Thyroid gland (tissue), 4 donors: ENCODE measurements at regions not wholly inside any gene's neighbourhood (a gene's known extent, or its start where the extent isn't known, plus 50 kb on each side); places are given as distances from the start of the nearest gene placed in this dataset.

Experiments used
- DNase-seq, 2 donors: peaks; one replicate each; pipeline ENCODE4 v3.0.0-alpha.2; 2019
- H3K27ac ChIP-seq, 3 donors: fragments of 200-600 bp; sonication (generic); 1 replicate in 2 of 3; 2 replicates in 1 of 3; pipeline ENCODE4 v1.5.1; 2016 to 2019; ENCODE audit warnings: mild to moderate bottlenecking in 1 of 3, moderate library complexity in 1 of 3
- H3K27me3 ChIP-seq: fragments of 200-600 bp; sonication (generic); one replicate; pipeline ENCODE4 v1.5.1; 2019
- H3K36me3 ChIP-seq, 2 donors: fragments of 200-600 bp; sonication (generic); one replicate each; pipeline ENCODE4 v1.5.1; 2016 to 2019
- H3K4me1 ChIP-seq, 2 donors: fragments of 200-600 bp; sonication (generic); one replicate each; pipeline ENCODE4 v1.5.1; 2017 to 2019
- H3K4me3 ChIP-seq, 3 donors: fragments of 200-600 bp; sonication (generic); replicated peaks in 1 of 3; 1 replicate in 2 of 3; 2 replicates in 1 of 3; pipeline ENCODE4 v1.5.1; 2016; ENCODE audit warnings: mild to moderate bottlenecking in 1 of 3
- H3K9me3 ChIP-seq: fragments of 200-600 bp; sonication (generic); one replicate; pipeline ENCODE4 v1.5.1; 2017
- POLR2A ChIP-seq, 2 donors: fragments of 450-650 bp; IDR thresholded peaks; one replicate each; pipeline ENCODE4 v1.6.1; 2017; ENCODE audit warnings: antibody characterized with exemption in 2 of 2, mild to moderate bottlenecking in 2 of 2, moderate library complexity in 1 of 2
- WGBS, 2 donors: methylation state at CpG; one replicate each; pipeline ENCODE4 v1.1.5; 2017; 5-methylcytosine and 5-hydroxymethylcytosine counted together
- intact Hi-C: fragments of 100-400 bp; cut with DNase I; formaldehyde crosslinking; loops from one replicate; pipeline ENCODE4 v1.15.1; 2023
- TF ChIP-seq, protein P1 (sequence below), 6 experiments: fragments of 200-600 bp in 3 of 6; fragments of 450-650 bp in 3 of 6; sonication (generic) in 3 of 6; IDR thresholded peaks; one replicate each; pipeline ENCODE4 v1.5.1; 2016 to 2019; ENCODE audit warnings: antibody characterized with exemption in 6 of 6, mild to moderate bottlenecking in 2 of 6, inconsistent platforms in 1 of 6, moderate library complexity in 1 of 6

DNA sequence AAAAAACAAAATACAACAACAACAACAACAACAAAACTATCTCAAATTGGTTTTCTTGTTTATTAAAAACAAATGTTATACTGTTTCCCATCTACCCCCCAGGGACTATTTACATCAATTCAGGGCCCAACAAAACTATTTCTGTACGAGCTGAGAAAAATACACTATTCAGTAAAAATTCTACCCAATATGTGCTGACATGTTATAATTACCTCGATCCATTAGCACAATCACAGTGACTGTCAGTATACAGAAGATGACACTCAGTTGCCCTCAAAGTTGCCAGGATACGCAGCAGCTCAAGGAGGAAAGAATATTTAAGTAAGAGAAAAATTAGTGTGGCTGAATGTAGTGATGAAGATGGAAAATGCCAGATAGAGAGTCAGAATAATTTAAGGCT is 150.1 kb downstream of the COX18 start:
- no peaks in the 10 kb centered on the region for H3K9me3 ChIP-seq
- no peaks in the 10 kb centered on the region for H3K4me1 ChIP-seq
- intact Hi-C loops, result no loop called here
- no peak overlapping the region for H3K4me3 ChIP-seq
- no peaks in the 10 kb centered on the region for H3K36me3 ChIP-seq
- no peak for DNase-seq
- no peak overlapping the region for H3K27ac ChIP-seq
- no peaks in the 10 kb centered on the region for H3K27me3 ChIP-seq
- TF ChIP-seq POLR2A (IDR thresholded peaks at IDR 0.05), result no peak
- TF ChIP-seq, protein P1, sequence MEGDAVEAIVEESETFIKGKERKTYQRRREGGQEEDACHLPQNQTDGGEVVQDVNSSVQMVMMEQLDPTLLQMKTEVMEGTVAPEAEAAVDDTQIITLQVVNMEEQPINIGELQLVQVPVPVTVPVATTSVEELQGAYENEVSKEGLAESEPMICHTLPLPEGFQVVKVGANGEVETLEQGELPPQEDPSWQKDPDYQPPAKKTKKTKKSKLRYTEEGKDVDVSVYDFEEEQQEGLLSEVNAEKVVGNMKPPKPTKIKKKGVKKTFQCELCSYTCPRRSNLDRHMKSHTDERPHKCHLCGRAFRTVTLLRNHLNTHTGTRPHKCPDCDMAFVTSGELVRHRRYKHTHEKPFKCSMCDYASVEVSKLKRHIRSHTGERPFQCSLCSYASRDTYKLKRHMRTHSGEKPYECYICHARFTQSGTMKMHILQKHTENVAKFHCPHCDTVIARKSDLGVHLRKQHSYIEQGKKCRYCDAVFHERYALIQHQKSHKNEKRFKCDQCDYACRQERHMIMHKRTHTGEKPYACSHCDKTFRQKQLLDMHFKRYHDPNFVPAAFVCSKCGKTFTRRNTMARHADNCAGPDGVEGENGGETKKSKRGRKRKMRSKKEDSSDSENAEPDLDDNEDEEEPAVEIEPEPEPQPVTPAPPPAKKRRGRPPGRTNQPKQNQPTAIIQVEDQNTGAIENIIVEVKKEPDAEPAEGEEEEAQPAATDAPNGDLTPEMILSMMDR (IDR thresholded peaks at IDR 0.05), result no peak
- WGBS, 2 donors, result 82 to 86% methylated on average over 3 of the region's 3 CpGs

DNA sequence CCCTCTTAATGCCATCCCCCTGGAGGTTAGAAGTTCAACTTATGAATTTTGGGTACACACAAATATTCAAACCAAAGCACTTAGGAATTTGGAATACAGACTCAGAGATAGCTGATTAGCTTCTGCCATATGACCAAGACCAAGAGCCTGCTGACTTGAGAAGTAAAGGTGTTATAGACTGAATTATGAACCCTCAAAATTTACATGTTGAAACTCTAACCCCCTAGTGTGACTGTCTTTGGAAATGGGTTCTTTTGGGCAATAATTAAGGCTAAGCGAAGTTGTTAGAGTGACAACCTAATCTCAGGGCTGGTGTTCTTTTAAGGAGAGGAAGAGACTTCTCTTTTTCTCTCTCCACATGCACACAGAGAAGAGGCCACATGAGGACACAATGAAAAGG is 151.2 kb downstream of the COX18 start:
- no peaks in the 10 kb centered on the region for H3K4me1 ChIP-seq
- DNase-seq, result no peak
- no peak overlapping the region for H3K27ac ChIP-seq
- intact Hi-C loops, result no loop called here
- no peak overlapping the region for H3K4me3 ChIP-seq
- TF ChIP-seq, protein P1 (IDR thresholded peaks at IDR 0.05), result no peak
- no peak for TF ChIP-seq POLR2A (IDR thresholded peaks at IDR 0.05)
- no peaks in the 10 kb centered on the region for H3K9me3 ChIP-seq
- no peaks in the 10 kb centered on the region for H3K27me3 ChIP-seq
- H3K36me3 ChIP-seq, result no peaks in the 10 kb centered on the region
- WGBS, 2 donors, result 91 to 93% methylated on average over 1 of the region's 1 CpG

DNA sequence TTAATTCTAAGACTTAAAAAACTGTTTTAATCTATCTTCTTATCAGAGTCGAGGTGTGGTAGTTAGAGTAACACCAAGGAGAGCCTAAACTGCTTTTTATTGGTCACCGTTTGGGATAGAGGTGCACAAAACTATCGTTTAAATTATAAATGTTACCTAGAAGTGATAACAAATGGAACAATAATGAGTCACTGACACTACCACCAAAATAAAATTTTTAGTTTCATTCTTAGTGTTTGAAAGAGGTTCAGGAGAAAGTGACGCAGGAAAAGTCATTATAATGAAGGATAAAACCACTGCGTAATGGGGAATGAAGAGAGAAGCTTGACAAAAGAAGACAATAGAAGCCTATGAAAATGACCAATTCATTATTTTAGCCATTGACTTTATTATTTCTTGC is 158.2 kb downstream of the COX18 start:
- TF ChIP-seq, protein P1 (IDR thresholded peaks at IDR 0.05), result no peak
- no peak for TF ChIP-seq POLR2A (IDR thresholded peaks at IDR 0.05)
- Histone ChIP-seq H3K36me3 (no peaks in the 10 kb centered on the region), H3K4me3 (no peak overlapping the region), H3K4me1 (no peaks in the 10 kb centered on the region), H3K27me3 (no peaks in the 10 kb centered on the region), H3K27ac (no peak overlapping the region), H3K9me3 (no peaks in the 10 kb centered on the region)
- WGBS, 2 donors, result 46 to 67% methylated on average over 5 of the region's 5 CpGs
- intact Hi-C loops, result no loop called here
- DNase-seq, result no peak

DNA sequence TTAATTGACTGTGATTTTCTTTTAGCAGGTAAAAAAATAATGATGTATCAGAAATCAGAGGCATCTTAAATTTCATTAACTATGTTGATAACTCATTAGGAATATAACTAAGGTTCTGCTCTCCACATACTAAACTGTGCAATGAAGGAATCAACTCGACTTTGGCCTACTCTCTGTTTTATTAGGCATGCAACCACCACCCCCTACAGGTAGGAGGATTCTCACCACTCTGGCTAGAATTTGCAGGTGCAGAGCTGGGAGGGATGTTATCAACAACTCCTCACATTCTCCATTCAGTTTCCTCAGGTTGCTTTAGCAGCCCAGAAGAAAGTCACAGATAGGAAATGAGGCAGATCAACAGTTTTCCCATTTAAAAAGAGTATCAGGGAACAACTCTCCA is 160.1 kb downstream of the COX18 start:
- no peak for DNase-seq
- no peaks in the 10 kb centered on the region for H3K4me1 ChIP-seq
- H3K27me3 ChIP-seq, result no peaks in the 10 kb centered on the region
- no peaks in the 10 kb centered on the region for H3K9me3 ChIP-seq
- no peak overlapping the region for H3K4me3 ChIP-seq
- no peak overlapping the region for H3K27ac ChIP-seq
- WGBS, 2 donors, result 3 to 13% methylated on average over 1 of the region's 1 CpG
- intact Hi-C loops, result no loop called here
- TF ChIP-seq, protein P1 (IDR thresholded peaks at IDR 0.05), result peak in 1 of 6 experiments; percentile 38
- TF ChIP-seq POLR2A (IDR thresholded peaks at IDR 0.05), result no peak
- no peaks in the 10 kb centered on the region for H3K36me3 ChIP-seq

DNA sequence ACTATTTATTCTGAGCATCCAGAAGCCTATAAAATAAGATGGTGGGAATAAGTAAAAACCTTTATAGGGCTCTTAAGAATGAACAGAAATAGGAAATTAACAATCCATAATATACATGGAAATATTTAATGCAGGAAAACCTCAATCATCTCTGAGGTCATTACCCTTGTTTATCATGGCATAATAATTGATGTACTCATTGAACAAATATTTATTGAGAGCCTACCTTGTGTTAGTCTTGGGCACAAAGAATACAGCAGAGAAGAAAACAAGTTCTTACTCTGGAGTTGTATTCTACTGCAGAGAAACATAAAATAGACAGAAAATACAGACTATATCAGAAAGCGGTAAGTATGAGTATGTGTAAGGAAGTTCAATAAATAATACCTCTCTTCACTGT is 167.2 kb downstream of the COX18 start:
- DNase-seq, result no peak
- Histone ChIP-seq H3K4me1 (no peaks in the 10 kb centered on the region), H3K36me3 (no peaks in the 10 kb centered on the region), H3K27me3 (no peaks in the 10 kb centered on the region), H3K9me3 (no peaks in the 10 kb centered on the region), H3K4me3 (no peak overlapping the region), H3K27ac (no peak overlapping the region)
- intact Hi-C loops, result no loop called here
- no peak for TF ChIP-seq POLR2A (IDR thresholded peaks at IDR 0.05)
- TF ChIP-seq, protein P1 (IDR thresholded peaks at IDR 0.05), result no peak
- WGBS, 2 donors, result 50 to 52% methylated on average over 1 of the region's 1 CpG
